AG09319 (cell line): ENCODE measurements at regions not wholly inside any gene's neighbourhood (a gene's known extent, or its start where the extent isn't known, plus 50 kb on each side); places are given as distances from the start of the nearest gene placed in this dataset.

Experiments
- DNase-seq: peaks from one replicate; pipeline ENCODE4 v3.0.0-alpha.2; 2010; ENCODE audit warnings: low read depth; ENCODE audit errors: extremely low read depth
- CTCF ChIP-seq: IDR thresholded peaks from 2 replicates; pipeline ENCODE4 v1.5.1; 2011; ENCODE audit warnings: low read depth, mild to moderate bottlenecking, inconsistent platforms, low read length, moderate library complexity

GRCh38 chr2:130264501-130264900 lies 66.3 kb upstream of the TUBA3E start:
- no peak for TF ChIP-seq CTCF
- no peak for DNase-seq

- DNase-seq: no peak
- TF ChIP-seq CTCF: no peak
These were observed 65.8 kb upstream of the TUBA3E start for GRCh38 chr2:130264046-130264445.

- TF ChIP-seq CTCF: no peak
- no peak for DNase-seq
These were observed 65.4 kb upstream of the TUBA3E start for GRCh38 chr2:130263606-130264005.

GRCh38 chr2:130261970-130262760 lies 63.9 kb upstream of the TUBA3E start:
- no peak for TF ChIP-seq CTCF
- no peak for DNase-seq

GRCh38 chr2:130261099-130261498 lies 62.9 kb upstream of the TUBA3E start:
- no peak for TF ChIP-seq CTCF
- no peak for DNase-seq

GRCh38 chr2:130259594-130259993 lies 61.4 kb upstream of the TUBA3E start:
- no peak for DNase-seq
- no peak for TF ChIP-seq CTCF

- DNase-seq: no peak
- TF ChIP-seq CTCF: no peak
These were observed 60.1 kb upstream of the TUBA3E start for GRCh38 chr2:130258356-130258755.
